ENCODE measurements at regions not wholly inside any gene's neighbourhood (a gene's known extent, or its start where the extent isn't known, plus 50 kb on each side); places are given as distances from the start of the nearest gene placed in this dataset.

DNA sequence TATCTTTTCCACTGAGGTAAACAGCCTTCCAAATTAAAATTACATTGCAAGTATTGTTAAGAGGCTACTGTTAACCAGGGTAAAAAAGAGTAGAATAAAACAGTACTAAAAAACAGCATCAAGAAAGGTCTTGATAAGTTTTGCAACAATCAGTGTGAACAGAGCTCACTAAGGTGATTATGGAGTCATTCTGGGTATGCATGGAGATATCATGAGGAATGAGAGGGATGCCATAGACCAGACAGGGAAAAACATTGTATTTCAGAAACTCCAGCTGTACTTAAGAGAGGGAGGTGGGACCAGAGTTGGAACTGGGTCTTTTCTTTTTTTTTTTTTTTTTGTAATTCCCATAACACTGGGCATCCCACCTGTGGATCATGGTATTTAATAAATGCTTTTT is 549.6 kb downstream of the INHBA start (continued):
- TF ChIP-seq, protein P1, sequence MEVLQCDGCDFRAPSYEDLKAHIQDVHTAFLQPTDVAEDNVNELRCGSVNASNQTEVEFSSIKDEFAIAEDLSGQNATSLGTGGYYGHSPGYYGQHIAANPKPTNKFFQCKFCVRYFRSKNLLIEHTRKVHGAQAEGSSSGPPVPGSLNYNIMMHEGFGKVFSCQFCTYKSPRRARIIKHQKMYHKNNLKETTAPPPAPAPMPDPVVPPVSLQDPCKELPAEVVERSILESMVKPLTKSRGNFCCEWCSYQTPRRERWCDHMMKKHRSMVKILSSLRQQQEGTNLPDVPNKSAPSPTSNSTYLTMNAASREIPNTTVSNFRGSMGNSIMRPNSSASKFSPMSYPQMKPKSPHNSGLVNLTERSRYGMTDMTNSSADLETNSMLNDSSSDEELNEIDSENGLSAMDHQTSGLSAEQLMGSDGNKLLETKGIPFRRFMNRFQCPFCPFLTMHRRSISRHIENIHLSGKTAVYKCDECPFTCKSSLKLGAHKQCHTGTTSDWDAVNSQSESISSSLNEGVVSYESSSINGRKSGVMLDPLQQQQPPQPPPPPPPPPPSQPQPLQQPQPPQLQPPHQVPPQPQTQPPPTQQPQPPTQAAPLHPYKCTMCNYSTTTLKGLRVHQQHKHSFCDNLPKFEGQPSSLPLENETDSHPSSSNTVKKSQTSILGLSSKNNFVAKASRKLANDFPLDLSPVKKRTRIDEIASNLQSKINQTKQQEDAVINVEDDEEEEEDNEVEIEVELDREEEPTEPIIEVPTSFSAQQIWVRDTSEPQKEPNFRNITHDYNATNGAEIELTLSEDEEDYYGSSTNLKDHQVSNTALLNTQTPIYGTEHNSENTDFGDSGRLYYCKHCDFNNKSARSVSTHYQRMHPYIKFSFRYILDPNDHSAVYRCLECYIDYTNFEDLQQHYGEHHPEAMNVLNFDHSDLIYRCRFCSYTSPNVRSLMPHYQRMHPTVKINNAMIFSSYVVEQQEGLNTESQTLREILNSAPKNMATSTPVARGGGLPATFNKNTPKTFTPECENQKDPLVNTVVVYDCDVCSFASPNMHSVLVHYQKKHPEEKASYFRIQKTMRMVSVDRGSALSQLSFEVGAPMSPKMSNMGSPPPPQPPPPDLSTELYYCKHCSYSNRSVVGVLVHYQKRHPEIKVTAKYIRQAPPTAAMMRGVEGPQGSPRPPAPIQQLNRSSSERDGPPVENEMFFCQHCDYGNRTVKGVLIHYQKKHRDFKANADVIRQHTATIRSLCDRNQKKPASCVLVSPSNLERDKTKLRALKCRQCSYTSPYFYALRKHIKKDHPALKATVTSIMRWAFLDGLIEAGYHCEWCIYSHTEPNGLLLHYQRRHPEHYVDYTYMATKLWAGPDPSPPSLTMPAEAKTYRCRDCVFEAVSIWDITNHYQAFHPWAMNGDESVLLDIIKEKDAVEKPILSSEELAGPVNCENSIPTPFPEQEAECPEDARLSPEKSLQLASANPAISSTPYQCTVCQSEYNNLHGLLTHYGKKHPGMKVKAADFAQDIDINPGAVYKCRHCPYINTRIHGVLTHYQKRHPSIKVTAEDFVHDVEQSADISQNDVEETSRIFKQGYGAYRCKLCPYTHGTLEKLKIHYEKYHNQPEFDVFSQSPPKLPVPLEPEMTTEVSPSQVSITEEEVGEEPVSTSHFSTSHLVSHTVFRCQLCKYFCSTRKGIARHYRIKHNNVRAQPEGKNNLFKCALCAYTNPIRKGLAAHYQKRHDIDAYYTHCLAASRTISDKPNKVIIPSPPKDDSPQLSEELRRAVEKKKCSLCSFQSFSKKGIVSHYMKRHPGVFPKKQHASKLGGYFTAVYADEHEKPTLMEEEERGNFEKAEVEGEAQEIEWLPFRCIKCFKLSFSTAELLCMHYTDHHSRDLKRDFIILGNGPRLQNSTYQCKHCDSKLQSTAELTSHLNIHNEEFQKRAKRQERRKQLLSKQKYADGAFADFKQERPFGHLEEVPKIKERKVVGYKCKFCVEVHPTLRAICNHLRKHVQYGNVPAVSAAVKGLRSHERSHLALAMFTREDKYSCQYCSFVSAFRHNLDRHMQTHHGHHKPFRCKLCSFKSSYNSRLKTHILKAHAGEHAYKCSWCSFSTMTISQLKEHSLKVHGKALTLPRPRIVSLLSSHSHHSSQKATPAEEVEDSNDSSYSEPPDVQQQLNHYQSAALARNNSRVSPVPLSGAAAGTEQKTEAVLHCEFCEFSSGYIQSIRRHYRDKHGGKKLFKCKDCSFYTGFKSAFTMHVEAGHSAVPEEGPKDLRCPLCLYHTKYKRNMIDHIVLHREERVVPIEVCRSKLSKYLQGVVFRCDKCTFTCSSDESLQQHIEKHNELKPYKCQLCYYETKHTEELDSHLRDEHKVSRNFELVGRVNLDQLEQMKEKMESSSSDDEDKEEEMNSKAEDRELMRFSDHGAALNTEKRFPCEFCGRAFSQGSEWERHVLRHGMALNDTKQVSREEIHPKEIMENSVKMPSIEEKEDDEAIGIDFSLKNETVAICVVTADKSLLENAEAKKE (CRISPR knock-in tag; IDR thresholded peaks at IDR 0.05) = no peak

DNA sequence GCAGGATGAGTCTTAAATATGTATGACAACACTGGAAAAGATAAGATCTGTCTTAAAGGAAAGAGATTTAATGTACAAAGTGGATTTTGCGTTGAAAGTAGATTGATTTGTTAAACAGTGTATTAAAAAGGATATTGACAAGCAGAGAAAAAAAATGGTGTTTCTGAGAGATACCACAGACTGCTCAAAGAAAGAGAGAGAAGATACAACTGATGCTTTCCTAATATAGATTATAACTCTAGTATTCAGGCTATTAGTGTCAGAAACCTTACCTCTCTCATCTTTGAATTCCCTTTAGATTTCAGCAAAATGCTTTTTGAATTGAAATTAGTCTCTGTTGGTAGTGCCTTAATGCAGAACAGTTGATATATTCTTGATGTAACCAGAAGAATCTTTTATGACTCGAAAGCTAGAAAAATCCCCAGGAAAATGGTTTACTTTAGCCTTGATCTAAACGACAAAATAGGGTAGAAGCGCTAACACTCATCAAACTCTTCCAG is 550.7 kb downstream of the INHBA start:
- no peak overlapping the region for H3K27ac Mint-ChIP-seq
- Histone ChIP-seq H3K4me1 (ENCODE audit: insufficient read depth) (no peaks in the 10 kb centered on the region), H2AFZ (no peak overlapping the region), H3K27me3 (ENCODE audit: insufficient read depth) (no peaks in the 10 kb centered on the region), H3K27ac (ENCODE audit: low read depth) (no peak overlapping the region), H4K20me1 (replicated peaks; ENCODE audit: insufficient read depth) (no peaks in the 10 kb centered on the region), H3K9me2 (ENCODE audit: insufficient read depth) (0 out of 2 replicates have a peak, but pooled peaks cover 3% of the 10 kb centered on the region), H3F3A (replicated peaks; ENCODE audit: low read depth) (no peaks in the 10 kb centered on the region), H3K36me3 (ENCODE audit: insufficient read depth) (no peaks in the 10 kb centered on the region), H3K79me2 (replicated peaks; ENCODE audit: insufficient read depth) (no peaks in the 10 kb centered on the region), H3K4me2 (no peak overlapping the region), H3K4me3 (no peak overlapping the region)
- H3K4me3 Mint-ChIP-seq = no peak overlapping the region
- no peak for ATAC-seq
- H3K9me3 Mint-ChIP-seq = no peaks in the 10 kb centered on the region
- no peaks in the 10 kb centered on the region for H3K36me3 Mint-ChIP-seq (ENCODE audit: low read depth)
- no peak for DNase-seq (ENCODE audit: low spot score)
- no peaks in the 10 kb centered on the region for H3K27me3 Mint-ChIP-seq (ENCODE audit: insufficient read depth, low read depth, poor library complexity)
- no peaks in the 10 kb centered on the region for H3K4me1 Mint-ChIP-seq
- TF ChIP-seq, protein P2, sequence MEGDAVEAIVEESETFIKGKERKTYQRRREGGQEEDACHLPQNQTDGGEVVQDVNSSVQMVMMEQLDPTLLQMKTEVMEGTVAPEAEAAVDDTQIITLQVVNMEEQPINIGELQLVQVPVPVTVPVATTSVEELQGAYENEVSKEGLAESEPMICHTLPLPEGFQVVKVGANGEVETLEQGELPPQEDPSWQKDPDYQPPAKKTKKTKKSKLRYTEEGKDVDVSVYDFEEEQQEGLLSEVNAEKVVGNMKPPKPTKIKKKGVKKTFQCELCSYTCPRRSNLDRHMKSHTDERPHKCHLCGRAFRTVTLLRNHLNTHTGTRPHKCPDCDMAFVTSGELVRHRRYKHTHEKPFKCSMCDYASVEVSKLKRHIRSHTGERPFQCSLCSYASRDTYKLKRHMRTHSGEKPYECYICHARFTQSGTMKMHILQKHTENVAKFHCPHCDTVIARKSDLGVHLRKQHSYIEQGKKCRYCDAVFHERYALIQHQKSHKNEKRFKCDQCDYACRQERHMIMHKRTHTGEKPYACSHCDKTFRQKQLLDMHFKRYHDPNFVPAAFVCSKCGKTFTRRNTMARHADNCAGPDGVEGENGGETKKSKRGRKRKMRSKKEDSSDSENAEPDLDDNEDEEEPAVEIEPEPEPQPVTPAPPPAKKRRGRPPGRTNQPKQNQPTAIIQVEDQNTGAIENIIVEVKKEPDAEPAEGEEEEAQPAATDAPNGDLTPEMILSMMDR (conservative IDR thresholded peaks at IDR 0.05; ENCODE audit: low read depth in 2 of 2) = no peak
- TF ChIP-seq EZH2 (IDR thresholded peaks at IDR 0.05; ENCODE audit: low read depth, unreplicated experiment) (no peak), REST (IDR thresholded peaks at IDR 0.05; ENCODE audit: unreplicated experiment) (no peak), NANOG (IDR thresholded peaks at IDR 0.05; ENCODE audit: borderline replicate concordance) (no peak), JUNB (IDR thresholded peaks at IDR 0.05; ENCODE audit: unreplicated experiment) (no peak), EZH2phosphoT487 (IDR thresholded peaks at IDR 0.05; ENCODE audit: unreplicated experiment) (no peak)

Data from GM23338 (cell line).